HG02885 (cell line): ENCODE measurements at regions not wholly inside any gene's neighbourhood (a gene's known extent, or its start where the extent isn't known, plus 50 kb on each side); places are given as distances from the start of the nearest gene placed in this dataset.

Source experiments
- ATAC-seq: cut with Tn5 transposase; IDR thresholded peaks from one replicate; pipeline ENCODE4 v1.9.1; 2021; ENCODE audit warnings: mild to moderate bottlenecking; ENCODE audit not compliant: unreplicated experiment, poor library complexity

- no peak for ATAC-seq
These were observed 204.2 kb upstream of the GUCY1A2 start for GRCh38 chr11:107222431-107222830.

DNA sequence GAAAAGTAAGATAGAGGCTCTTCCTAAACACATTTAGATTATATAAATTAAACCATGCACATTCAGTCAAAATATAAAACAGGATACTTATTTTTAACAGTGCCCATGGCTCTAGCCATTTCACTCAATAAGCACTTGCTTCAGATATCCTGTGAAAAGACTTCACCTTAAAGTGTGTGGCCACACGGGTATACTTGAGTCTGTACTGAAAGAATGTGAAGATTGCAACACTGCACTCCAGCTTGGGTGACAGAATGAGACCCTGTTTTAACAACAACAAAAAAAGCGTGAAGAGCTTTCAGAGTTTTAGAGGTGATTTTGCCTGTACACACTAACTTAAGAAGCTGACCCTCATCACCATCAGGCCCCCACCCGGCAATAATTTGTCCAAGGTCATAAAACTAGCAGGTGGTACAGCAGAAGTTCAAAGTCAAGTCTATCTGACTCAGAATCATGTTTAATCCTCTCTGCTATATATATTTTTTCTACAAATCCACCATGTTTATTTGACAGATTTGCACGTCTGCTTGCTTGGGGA is 203.5 kb upstream of the GUCY1A2 start:
- ATAC-seq, result no peak

DNA sequence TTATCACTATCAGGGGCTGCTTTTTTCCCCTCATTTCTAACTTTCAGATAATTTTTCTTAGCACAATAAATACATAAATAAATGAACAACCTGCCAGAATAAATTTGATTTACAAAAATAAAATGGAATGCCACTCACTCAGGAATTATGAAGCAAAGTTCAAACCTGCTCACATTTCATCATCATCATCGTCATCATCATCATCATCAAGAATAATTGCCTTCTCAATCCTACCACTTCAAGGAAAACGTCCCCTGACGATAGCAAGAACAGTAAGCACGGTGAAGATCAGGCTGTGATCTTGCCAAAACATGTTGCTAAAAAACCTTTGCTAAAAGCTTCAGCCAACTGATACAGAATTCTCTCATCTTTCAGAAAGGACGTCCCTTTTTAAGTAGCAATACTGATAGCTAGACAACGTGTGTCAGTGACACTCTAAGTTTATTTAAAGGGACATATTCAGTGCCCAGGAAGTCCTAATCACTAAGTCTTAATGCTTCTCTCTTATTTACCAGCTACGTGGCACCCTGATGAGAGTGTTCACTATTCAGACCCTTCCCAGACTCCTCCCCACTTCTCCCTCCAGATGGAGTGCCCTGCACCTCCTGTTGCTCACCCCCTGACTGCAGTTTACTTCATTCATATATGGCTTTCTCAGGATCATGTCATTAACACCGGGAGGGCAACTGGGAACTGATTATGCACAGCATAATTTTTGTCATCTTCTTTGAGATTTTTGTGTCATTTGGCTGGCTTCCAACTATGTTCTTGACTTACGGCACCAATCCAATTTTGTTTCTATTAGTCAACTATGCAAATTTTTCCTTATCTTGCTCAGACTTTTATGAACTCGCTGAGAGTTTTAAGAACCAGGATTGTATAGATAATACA is 200.1 kb upstream of the GUCY1A2 start:
- ATAC-seq, result no peak

GRCh38 chr11:107217444-107217843 is 199.2 kb upstream of the GUCY1A2 start:
- no peak for ATAC-seq

DNA sequence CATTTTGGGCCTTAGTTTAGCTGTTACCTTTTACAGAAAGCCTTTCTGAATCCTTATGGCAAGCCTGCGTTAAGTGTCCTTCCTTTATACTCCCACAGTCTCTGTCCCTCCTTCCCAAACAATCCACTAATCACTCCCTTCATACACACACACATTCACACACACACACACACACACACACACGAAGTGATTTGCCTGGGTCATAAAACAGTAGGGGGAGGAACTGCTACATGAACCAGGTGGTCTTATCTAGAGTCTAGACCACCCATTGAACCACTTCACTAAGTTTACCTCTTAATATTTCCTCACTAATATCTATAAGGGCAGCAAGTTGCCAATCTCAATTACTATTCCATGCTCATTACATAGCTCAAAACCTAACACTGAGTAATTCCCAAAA is 196.7 kb upstream of the GUCY1A2 start:
- no peak for ATAC-seq

DNA sequence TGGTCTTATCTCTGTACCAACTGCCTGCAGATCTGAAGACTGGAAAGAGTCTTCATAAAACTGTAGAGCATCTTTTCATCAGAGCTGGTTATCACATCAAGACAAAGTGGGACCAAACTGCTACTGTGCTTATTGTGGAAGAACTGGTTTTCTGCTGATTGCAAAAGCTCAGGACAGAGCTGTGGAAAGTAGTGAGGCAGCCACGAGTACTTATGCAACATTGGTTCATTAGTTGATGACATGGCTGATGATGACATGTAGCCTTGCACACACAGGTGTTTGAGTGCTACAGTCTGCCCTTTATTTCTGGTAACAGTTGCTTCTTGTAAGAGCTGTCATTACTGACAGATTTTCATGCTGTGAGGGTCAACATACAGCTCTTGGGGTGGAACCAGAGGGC is 185.4 kb upstream of the GUCY1A2 start:
- ATAC-seq, result no peak

- ATAC-seq, result no peak
These were observed 184.0 kb upstream of the GUCY1A2 start for GRCh38 chr11:107202241-107202640.

DNA sequence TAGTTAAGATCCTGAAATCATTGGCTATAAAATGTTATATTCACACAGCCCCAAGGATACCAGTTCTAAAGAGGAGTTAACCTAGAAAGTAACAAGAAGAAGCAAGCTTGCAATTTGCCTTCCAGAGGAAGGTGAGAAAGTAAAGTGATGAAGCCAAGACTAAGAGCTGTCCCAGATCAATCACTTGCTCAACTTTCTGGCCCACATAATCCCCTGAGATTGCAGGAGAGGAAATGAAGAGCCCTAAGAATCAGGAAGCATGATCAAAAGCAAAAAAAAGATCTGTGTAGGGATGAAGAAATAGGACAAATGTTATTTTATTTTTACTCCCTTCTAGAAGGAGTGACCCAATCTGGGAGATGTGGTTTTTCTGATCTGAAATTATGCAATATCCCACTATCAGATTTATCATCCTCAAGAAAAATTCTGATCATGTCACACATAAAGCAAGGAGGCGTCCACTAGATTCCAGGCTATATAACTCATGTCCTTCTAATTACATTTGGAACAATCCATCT is 180.3 kb upstream of the GUCY1A2 start:
- ATAC-seq, result no peak

- ATAC-seq, result no peak
These were observed 179.7 kb upstream of the GUCY1A2 start for GRCh38 chr11:107197932-107198331.

DNA sequence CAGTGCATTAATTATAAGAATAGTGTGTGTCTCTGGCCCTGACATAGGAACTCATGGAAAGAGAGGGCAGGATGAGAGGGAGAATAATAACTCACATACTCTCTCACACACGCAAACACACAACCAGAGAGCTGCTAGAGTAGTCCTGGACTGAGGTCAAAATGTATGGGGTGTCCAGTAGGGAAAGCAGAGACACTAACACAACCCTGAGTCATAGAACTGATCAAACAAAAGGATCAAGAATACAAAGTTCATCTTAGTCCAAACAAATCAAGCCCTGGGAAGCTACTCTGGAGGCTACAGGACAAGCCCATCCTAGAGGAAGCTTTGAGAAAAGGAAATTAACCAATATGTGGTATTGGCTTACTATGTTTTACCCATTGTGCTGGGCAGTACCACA is 178.5 kb upstream of the GUCY1A2 start:
- ATAC-seq, result no peak

GRCh38 chr11:107184986-107185385 is 166.7 kb upstream of the GUCY1A2 start:
- no peak for ATAC-seq

- ATAC-seq, result no peak
These were observed 165.7 kb upstream of the GUCY1A2 start for GRCh38 chr11:107183953-107184352.

DNA sequence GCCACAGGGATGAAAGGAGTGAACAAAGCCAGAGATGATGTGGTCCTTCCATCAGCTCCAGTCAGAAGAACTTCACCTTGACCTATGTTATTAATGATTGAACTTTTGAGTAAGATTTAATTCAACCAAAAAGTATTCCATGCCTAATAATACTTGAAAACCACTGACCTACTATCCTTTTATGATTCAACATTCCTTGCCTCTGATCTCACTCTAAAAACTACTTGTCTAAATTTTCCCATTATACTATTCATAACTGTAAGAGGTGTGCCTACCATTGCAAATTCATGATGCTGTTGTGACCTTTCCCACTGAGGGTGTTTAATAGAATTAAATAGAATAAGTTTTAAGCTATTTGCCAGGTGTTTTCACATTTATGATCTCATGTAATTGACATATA is 164.7 kb upstream of the GUCY1A2 start:
- ATAC-seq, result no peak

DNA sequence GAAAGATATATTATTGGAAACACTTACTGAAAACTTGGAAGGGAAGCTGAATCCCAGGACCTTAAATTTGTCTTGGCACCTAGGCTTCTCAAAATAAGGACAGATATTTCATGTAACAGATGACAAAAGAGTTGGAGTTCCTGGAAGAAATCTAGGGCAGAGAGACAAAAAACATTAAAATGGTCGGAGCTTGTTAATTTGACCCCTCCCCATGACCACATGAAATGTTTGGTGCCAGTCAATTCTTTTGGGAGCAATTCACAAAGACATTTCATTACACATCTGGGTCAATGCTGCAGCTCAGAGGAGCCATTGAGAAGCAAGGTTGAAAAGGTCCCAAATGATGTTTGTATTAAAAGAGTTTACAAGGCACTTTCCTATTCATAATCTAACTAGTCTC is 162.0 kb upstream of the GUCY1A2 start:
- ATAC-seq, result no peak

DNA sequence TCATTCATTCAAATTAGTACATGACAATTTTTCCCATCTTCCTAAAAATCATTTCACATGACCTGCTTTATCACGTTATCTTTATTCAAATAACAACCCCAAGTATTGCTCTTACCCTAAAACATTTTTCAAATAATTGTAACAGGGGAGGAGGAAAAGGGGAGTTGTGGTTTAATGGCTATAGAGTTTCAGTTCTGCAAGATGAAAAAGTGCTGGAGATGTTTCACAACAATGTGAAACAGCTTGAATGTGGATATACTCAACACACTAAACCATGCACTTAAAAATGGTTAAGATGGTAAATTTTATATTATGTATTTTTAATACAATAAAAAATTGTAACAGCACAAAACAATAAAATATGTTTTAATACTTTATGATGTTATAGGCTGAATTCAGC is 161.6 kb upstream of the GUCY1A2 start:
- no peak for ATAC-seq

GRCh38 chr11:107177106-107177477 is 158.8 kb upstream of the GUCY1A2 start:
- ATAC-seq, result no peak

GRCh38 chr11:107176148-107177105 is 158.2 kb upstream of the GUCY1A2 start:
- no peak for ATAC-seq

DNA sequence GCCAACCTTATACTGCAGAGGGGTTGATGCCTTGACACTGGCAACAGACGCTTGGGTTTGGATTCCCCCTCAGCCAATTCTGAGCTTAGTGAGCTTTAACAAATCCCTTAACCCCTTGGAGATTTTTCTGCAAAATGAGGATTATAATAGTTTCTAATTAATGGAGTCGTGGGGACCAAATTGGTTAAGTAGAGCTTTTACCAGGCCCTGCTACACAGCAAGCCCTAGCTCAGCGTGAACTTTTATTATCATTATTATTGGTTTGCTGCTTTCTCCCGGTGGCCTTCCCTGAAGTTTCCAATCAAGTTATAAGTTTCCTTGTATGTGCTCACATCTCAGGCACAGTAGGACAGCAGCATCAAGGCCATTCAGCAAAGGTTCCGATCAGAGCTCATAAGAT is 156.6 kb upstream of the GUCY1A2 start:
- ATAC-seq, result no peak

- ATAC-seq, result no peak
These were observed 154.7 kb upstream of the GUCY1A2 start for GRCh38 chr11:107172996-107173395.

- no peak for ATAC-seq
These were observed 139.5 kb upstream of the GUCY1A2 start for GRCh38 chr11:107157809-107158187.
